LHCN-M2 (cell line): ENCODE measurements at regions not wholly inside any gene's neighbourhood (a gene's known extent, or its start where the extent isn't known, plus 50 kb on each side); places are given as distances from the start of the nearest gene placed in this dataset.

Source experiments
- DNase-seq: peaks from one replicate; pipeline ENCODE4 v3.0.0-alpha.2; 2012; ENCODE audit warnings: low read depth

- no peak for DNase-seq
Measured at GRCh38 chr1:187306710-187307415, 478.1 kb downstream of the PLA2G4A start.

GRCh38 chr1:187310038-187310631, 481.4 kb downstream of the PLA2G4A start:
- DNase-seq: no peak

- no peak for DNase-seq
Measured at GRCh38 chr1:187313115-187313514, 484.4 kb downstream of the PLA2G4A start.

GRCh38 chr1:187326557-187326956, 497.8 kb downstream of the PLA2G4A start:
- no peak for DNase-seq

GRCh38 chr1:187336441-187337168, 507.9 kb downstream of the PLA2G4A start:
- no peak for DNase-seq

- DNase-seq: no peak
Measured at GRCh38 chr1:187338762-187339412, 510.1 kb downstream of the PLA2G4A start.

GRCh38 chr1:187342495-187342894, 513.7 kb downstream of the PLA2G4A start:
- no peak for DNase-seq

GRCh38 chr1:187374082-187374481, 545.3 kb downstream of the PLA2G4A start:
- DNase-seq: no peak

- DNase-seq: no peak
Measured at GRCh38 chr1:187374742-187375141, 546.0 kb downstream of the PLA2G4A start.

- no peak for DNase-seq
Measured at GRCh38 chr1:187383366-187383765, 554.6 kb downstream of the PLA2G4A start.

GRCh38 chr1:187384504-187384903, 555.8 kb downstream of the PLA2G4A start:
- DNase-seq: no peak

- DNase-seq: no peak
Measured at GRCh38 chr1:187390215-187390818, 561.6 kb downstream of the PLA2G4A start.

GRCh38 chr1:187396226-187396625, 567.5 kb downstream of the PLA2G4A start:
- DNase-seq: no peak

GRCh38 chr1:187396929-187397796, 568.4 kb downstream of the PLA2G4A start:
- no peak for DNase-seq

- no peak for DNase-seq
Measured at GRCh38 chr1:187408212-187409004, 579.7 kb downstream of the PLA2G4A start.

- DNase-seq: no peak
Measured at GRCh38 chr1:187409341-187409740, 580.6 kb downstream of the PLA2G4A start.

GRCh38 chr1:187411118-187411517, 582.4 kb downstream of the PLA2G4A start:
- no peak for DNase-seq

- DNase-seq: no peak
Measured at GRCh38 chr1:187413405-187414169, 584.8 kb downstream of the PLA2G4A start.

- DNase-seq: no peak
Measured at GRCh38 chr1:187415065-187415464, 586.3 kb downstream of the PLA2G4A start.
